ENCODE measurements at regions not wholly inside any gene's neighbourhood (a gene's known extent, or its start where the extent isn't known, plus 50 kb on each side); places are given as distances from the start of the nearest gene placed in this dataset.

DNA sequence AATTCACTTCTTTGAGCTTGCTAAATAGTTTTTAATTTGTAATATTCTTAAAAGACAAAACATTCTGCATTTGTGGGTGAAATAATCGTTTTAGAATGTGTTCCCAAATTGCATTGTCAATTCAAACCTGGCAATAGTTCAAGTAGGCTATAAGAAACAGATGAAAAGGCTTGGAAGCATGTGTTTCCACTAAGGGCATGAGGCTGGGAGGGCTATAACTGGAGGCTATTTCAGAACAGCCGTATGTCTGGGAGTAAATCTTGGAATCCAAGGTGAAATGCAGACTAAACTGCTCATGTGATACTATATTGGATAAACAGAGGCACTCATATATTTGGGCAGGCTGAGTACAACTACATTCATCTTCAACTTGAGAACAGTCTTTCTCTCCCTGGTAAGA is 117.4 kb upstream of the GRPR start:
- Histone ChIP-seq H3K27ac (ENCODE audit: control insufficient read depth, insufficient read depth, low read length) (no peak overlapping the region), H3K79me2 (ENCODE audit: control insufficient read depth, insufficient read depth, low read length) (no peaks in the 10 kb centered on the region)
- FAIRE-seq, result no peak

GRCh38 chrX:16002185-16002584 is 121.2 kb upstream of the GRPR start:
- H3K9me3 ChIP-seq (ENCODE audit: control insufficient read depth, low read depth, low read length), result no peaks in the 10 kb centered on the region
- H3K4me2 ChIP-seq (ENCODE audit: control insufficient read depth, extremely low read depth, insufficient read depth, low read depth, low read length), result peak overlapping the region; percentile 4
- H3K9ac ChIP-seq (ENCODE audit: control insufficient read depth, extremely low read depth, insufficient read depth, low read length), result no peak overlapping the region
- peak; percentile 77 for FAIRE-seq
- peak overlapping the region; percentile 55 for H2AFZ ChIP-seq (ENCODE audit: control insufficient read depth, low read length)
- H3K4me3 ChIP-seq (ENCODE audit: control insufficient read depth in 2 of 3, extremely low read depth in 1 of 3, insufficient read depth in 2 of 3, low read depth in 1 of 3, low read length in 3 of 3), result no peak overlapping the region
- no peaks in the 10 kb centered on the region for H3K27me3 ChIP-seq (ENCODE audit: control insufficient read depth, extremely low read depth, insufficient read depth, low read length)
- dilution Hi-C loops (cut with MboI; ENCODE audit: extremely low pct_ligation_motif_present, low sequenced_read_pairs), result no loop called here
- peaks cover 10% of the 10 kb centered on the region for H3K4me1 ChIP-seq (ENCODE audit: control insufficient read depth, extremely low read depth, insufficient read depth, low read length)
- no peak for DNase-seq (ENCODE audit: low read depth, low spot score)
- no peak overlapping the region for H3K27ac ChIP-seq (ENCODE audit: control insufficient read depth, insufficient read depth, low read length)
- H4K20me1 ChIP-seq (ENCODE audit: control insufficient read depth, extremely low read depth, insufficient read depth, low read length), result no peaks in the 10 kb centered on the region
- no peaks in the 10 kb centered on the region for H3K79me2 ChIP-seq (ENCODE audit: control insufficient read depth, insufficient read depth, low read length)
- TF ChIP-seq, protein P1, sequence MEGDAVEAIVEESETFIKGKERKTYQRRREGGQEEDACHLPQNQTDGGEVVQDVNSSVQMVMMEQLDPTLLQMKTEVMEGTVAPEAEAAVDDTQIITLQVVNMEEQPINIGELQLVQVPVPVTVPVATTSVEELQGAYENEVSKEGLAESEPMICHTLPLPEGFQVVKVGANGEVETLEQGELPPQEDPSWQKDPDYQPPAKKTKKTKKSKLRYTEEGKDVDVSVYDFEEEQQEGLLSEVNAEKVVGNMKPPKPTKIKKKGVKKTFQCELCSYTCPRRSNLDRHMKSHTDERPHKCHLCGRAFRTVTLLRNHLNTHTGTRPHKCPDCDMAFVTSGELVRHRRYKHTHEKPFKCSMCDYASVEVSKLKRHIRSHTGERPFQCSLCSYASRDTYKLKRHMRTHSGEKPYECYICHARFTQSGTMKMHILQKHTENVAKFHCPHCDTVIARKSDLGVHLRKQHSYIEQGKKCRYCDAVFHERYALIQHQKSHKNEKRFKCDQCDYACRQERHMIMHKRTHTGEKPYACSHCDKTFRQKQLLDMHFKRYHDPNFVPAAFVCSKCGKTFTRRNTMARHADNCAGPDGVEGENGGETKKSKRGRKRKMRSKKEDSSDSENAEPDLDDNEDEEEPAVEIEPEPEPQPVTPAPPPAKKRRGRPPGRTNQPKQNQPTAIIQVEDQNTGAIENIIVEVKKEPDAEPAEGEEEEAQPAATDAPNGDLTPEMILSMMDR (optimal IDR thresholded peaks at IDR 0.05 in 1 of 3, IDR thresholded peaks at IDR 0.05 in 1 of 3, conservative IDR thresholded peaks at IDR 0.05 in 1 of 3; ENCODE audit: extremely low read depth in 1 of 3, insufficient read depth in 2 of 3, low read length in 3 of 3), result no peak
- no peak for TF ChIP-seq EZH2 (IDR thresholded peaks at IDR 0.05; ENCODE audit: low read length)
- no peaks in the 10 kb centered on the region for H3K36me3 ChIP-seq (ENCODE audit: control insufficient read depth in 2 of 2, extremely low read depth in 1 of 2, insufficient read depth in 2 of 2, low read length in 2 of 2)
- no peaks in the 10 kb centered on the region for H3K9me1 ChIP-seq (ENCODE audit: control insufficient read depth, extremely low read depth, insufficient read depth, low read length)

More for the DNA sequence above, 117.4 kb upstream of the GRPR start:
- H2AFZ ChIP-seq (ENCODE audit: control insufficient read depth, low read length), result no peak overlapping the region
- TF ChIP-seq, protein P1 (optimal IDR thresholded peaks at IDR 0.05 in 1 of 3, IDR thresholded peaks at IDR 0.05 in 1 of 3, conservative IDR thresholded peaks at IDR 0.05 in 1 of 3; ENCODE audit: extremely low read depth in 1 of 3, insufficient read depth in 2 of 3, low read length in 3 of 3), result no peak
- TF ChIP-seq EZH2 (IDR thresholded peaks at IDR 0.05; ENCODE audit: low read length), result no peak
- DNase-seq (ENCODE audit: low read depth, low spot score), result no peak
- H3K27me3 ChIP-seq (ENCODE audit: control insufficient read depth, extremely low read depth, insufficient read depth, low read length), result no peaks in the 10 kb centered on the region
- H3K4me2 ChIP-seq (ENCODE audit: control insufficient read depth, extremely low read depth, insufficient read depth, low read depth, low read length), result no peak overlapping the region
- no peak overlapping the region for H3K9ac ChIP-seq (ENCODE audit: control insufficient read depth, extremely low read depth, insufficient read depth, low read length)
- no peaks in the 10 kb centered on the region for H3K9me1 ChIP-seq (ENCODE audit: control insufficient read depth, extremely low read depth, insufficient read depth, low read length)
- no peaks in the 10 kb centered on the region for H3K36me3 ChIP-seq (ENCODE audit: control insufficient read depth in 2 of 2, extremely low read depth in 1 of 2, insufficient read depth in 2 of 2, low read length in 2 of 2)
- H3K9me3 ChIP-seq (ENCODE audit: control insufficient read depth, low read depth, low read length), result no peaks in the 10 kb centered on the region
- H4K20me1 ChIP-seq (ENCODE audit: control insufficient read depth, extremely low read depth, insufficient read depth, low read length), result no peaks in the 10 kb centered on the region
- dilution Hi-C loops (cut with MboI; ENCODE audit: extremely low pct_ligation_motif_present, low sequenced_read_pairs), result no loop called here
- no peak overlapping the region for H3K4me3 ChIP-seq (ENCODE audit: control insufficient read depth in 2 of 3, extremely low read depth in 1 of 3, insufficient read depth in 2 of 3, low read depth in 1 of 3, low read length in 3 of 3)
- H3K4me1 ChIP-seq (ENCODE audit: control insufficient read depth, extremely low read depth, insufficient read depth, low read length), result peaks cover 10% of the 10 kb centered on the region

Data from keratinocyte (primary cell).